ENCODE measurements at regions not wholly inside any gene's neighbourhood (a gene's known extent, or its start where the extent isn't known, plus 50 kb on each side); places are given as distances from the start of the nearest gene placed in this dataset.

DNA sequence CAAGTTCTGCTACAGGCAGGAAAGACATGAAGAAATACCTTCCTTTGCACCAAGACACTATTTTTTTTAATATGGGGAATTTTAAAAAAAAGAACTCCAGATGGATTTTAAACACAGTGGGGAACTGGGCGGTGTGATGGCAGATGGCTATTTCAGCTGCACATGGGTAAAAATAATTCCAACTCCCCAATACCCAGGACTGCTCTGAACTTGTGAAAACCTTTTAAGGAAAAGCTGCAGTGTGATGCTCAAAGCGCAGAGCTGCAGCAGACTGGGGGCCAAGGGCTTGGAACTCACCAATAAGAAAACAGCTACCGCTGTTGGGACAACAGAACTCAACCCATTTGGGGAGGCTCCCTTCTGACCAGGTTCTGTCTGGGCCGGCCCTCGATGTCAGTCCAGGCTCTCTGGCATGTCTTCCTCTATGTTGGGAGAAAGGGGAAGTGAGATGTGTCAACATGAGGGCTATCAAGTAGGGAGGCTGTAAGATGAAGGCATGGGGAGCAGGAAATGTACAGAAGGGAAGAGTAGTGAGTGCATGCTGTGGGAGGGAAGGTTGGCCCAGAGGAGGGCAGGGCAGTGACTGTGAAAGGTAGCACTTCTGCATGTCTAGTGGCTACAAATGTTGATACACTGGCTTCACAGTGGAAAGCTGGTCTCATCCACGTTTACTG is 64.0 kb upstream of the SLC14A2 start:
- TF ChIP-seq, protein P1, sequence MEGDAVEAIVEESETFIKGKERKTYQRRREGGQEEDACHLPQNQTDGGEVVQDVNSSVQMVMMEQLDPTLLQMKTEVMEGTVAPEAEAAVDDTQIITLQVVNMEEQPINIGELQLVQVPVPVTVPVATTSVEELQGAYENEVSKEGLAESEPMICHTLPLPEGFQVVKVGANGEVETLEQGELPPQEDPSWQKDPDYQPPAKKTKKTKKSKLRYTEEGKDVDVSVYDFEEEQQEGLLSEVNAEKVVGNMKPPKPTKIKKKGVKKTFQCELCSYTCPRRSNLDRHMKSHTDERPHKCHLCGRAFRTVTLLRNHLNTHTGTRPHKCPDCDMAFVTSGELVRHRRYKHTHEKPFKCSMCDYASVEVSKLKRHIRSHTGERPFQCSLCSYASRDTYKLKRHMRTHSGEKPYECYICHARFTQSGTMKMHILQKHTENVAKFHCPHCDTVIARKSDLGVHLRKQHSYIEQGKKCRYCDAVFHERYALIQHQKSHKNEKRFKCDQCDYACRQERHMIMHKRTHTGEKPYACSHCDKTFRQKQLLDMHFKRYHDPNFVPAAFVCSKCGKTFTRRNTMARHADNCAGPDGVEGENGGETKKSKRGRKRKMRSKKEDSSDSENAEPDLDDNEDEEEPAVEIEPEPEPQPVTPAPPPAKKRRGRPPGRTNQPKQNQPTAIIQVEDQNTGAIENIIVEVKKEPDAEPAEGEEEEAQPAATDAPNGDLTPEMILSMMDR (IDR thresholded peaks at IDR 0.05): no peak
- TF ChIP-seq POLR2A (IDR thresholded peaks at IDR 0.05): no peak
